HG03280 (cell line): ENCODE measurements at regions not wholly inside any gene's neighbourhood (a gene's known extent, or its start where the extent isn't known, plus 50 kb on each side); places are given as distances from the start of the nearest gene placed in this dataset.

Experiments
- ATAC-seq: cut with Tn5 transposase; IDR thresholded peaks from one replicate; pipeline ENCODE4 v1.9.1; 2021; ENCODE audit warnings: mild to moderate bottlenecking, moderate library complexity; ENCODE audit not compliant: unreplicated experiment

DNA sequence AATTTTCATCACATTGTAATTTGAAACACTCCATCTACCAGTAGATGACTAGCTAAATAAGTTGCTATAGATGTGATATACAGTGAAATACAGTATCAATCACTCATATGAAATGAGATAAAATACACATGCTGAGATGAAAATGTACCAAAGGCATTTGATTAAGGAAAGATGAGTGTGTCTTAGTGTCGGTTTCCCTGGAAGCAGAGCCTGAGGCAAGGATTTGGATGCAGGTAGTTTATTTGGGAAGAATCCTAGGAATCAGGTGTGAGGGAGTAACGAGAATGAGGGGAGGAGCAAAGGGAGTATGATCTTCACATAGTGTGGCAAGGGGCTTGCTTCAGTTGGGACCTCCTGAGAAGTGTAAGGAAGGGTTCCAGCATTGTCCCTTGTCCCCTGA lies 188.2 kb upstream of the CTBP2 start:
- ATAC-seq = no peak

DNA sequence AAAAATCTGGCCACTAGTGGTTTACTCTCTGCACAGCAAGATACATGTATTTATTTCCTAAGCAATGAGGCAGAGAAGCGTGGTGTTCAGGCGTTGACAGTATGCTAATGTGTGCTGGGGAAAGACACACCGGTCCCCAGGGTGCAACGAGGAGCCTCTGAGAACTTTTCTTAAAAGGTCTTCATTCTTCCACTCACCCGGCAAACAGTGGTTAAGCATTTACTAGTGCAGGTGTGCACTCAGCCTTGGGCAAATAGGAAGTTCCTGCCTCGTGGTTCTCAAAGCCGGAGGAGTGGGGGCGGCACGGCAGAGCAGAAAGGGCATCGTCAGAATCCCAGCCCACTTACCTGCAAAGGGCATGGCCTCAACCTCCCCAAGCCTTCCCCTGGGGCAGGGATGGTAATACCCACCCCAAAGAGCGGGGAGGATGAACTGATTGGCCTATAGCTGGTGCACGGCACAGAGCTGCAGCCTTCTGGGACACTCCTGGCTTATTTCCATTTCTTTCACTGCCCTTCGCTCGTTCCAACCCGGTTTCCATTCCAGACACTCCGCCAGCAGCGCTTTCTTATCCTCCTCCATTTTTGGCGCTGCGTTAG lies 184.3 kb upstream of the CTBP2 start:
- ATAC-seq = no peak

DNA sequence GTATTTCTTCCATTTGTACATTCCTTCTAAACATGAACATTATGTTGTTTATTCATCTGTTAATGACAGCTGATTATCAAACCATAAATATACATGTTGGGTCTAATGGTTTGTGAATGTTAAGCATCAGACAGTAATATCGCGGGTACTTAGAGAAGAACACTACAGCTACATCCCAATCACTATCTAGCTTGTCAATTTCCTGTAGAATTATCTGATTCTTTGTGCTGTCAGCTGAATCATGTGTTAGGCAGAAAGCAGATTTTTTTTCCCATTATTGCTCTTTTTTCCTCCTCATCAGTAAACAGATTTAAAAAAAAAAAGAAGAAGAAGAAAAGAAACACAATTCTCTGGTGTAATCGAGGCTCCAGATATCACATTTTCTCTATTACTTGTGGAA lies 183.6 kb upstream of the CTBP2 start:
- no peak for ATAC-seq

DNA sequence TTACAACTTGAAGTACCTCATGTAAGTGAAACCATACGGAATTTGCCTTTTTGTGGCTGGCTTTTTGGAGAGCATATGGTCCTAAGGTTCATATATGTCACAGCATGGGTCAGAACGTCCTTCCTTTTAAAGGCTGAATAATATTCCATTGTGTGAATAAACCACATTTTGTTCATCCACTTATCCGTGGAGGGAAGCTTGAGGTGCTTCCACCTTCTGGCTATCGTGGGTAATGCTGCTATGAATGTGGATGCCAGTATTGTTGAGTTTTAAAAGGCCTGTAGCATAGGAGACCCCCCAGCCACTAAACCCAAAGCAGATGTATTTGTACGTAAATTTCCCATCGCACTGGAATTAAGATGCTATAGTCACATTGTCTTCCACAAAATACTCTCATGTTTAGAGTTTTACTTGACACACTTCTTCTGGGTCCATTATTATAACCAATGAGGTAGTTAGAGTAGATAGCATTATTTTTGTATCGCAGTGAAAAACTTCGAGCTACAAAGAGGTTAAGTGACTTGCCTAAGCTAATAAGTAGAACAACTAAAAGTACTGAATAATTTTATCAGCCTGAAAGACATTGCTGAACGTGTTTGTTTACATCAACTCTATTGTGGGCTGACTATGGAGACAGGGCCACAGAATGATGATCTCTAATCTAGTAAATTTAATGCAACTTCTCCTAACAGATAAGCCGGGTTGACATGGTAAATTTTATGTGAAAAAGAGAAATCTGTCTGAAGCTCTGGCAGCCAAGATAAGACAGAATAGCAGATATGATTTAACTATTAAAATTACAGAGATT lies 183.0 kb upstream of the CTBP2 start:
- no peak for ATAC-seq

DNA sequence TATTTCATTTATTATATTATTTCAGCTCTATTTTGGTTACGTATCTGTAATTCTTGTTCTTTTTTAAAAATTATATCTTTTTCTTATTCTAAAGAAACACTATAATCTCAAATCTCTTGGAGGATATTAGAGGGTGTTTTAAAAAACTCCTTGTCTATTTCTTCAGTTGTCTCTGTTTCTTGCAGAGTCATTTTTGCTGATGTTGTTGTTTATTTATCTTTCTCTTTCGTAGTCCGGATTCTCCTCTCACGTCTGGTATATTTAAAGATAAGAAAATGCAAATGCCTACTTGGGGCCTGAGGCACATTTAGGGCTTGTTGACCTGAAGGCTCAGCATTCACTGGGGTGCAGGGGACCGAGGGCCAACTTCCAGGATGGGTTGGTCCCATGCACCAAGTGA lies 181.2 kb upstream of the CTBP2 start:
- no peak for ATAC-seq

DNA sequence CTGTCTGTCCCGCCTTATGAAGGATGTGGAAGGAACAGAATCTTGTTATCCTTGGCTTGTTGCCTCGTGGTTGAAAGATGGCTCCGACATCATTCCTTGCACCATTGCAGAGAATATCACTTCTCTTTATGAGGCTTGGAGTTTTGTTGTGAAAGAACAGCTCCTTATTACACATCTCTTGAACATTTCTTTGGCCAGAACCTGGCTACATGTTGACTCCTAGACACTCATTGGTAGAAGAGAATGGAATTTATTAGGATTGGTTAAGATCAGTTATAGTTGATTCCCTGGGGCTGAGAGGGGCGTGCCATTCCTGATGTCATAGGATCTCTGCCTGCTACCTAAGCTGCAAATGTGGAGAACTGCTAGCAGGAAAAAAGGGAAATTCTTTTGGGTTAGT lies 180.5 kb upstream of the CTBP2 start:
- ATAC-seq = no peak

DNA sequence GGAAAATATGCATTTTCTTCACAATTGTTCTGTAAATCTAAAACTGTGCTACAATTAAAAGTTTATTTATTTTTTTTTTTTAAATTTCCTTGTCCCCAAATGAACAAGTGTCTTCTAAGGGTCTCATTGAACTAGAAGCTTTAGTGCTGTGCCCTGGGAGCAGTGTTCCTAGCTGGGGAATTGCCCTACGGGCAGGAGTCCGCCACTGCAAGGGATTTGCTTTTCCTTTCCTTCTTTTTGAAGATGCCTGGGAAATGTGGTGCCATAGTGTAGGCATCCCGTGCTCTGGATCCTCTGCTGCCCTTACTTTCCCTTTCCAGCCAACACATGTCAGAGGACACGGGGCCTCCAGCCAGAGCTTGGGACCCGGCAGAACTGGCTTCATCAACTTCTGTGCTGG lies 177.1 kb upstream of the CTBP2 start:
- ATAC-seq = no peak

DNA sequence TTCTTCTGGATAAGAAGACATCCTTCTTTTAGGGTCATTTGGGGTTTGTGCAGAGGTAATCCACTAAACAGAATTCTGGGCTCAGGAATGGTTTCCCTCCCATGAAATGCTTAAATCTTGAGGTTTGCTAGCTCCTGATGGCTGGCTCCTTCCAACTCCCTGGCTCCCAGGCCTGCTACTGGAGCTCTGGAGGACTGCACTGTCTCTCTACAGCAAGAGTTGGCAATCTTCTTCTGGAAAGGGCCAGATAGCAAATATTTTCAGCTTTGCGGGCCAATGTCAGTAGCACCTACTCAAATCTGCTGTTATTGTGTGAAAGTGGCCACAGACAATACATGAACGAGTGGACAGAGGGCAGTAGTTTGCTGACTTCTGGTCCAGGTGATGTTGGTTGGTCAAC lies 174.2 kb upstream of the CTBP2 start:
- ATAC-seq = no peak

DNA sequence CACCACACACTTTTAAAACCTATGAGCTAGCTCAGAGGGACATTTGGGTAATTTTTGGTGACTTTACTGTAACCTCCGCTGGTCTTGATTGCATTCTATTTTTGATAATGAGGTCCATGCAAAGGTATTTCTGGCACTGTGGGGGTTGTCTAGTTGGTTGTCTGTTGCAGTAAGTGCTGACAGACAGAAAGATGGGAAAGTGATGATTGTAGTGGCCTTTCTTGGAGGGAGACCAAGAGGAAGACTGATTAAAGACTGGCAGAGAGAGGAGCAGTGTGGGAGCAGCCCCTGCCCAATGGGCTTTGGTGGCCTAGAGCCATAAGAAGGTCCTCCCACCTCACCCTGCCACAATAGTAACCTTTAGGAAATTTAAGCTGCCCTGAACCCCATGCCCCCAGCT lies 173.4 kb upstream of the CTBP2 start:
- no peak for ATAC-seq

DNA sequence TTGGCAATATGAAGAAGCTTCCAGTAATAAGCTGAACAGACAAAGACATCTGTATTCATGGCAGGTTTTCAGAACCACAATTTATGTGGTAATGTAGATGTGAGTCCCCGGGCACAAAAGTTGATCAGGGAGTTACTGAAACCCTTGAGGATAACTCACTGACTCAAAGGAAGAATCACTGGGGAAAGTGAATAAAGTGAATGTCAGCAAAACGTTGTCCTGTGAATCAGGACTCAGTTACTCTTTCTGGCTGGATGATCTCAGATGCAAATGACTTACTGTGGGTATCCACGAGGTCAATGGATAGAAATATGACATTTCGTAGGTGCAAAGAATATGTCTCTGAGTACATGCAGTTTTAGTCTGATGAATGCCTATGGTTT lies 172.8 kb upstream of the CTBP2 start:
- no peak for ATAC-seq

DNA sequence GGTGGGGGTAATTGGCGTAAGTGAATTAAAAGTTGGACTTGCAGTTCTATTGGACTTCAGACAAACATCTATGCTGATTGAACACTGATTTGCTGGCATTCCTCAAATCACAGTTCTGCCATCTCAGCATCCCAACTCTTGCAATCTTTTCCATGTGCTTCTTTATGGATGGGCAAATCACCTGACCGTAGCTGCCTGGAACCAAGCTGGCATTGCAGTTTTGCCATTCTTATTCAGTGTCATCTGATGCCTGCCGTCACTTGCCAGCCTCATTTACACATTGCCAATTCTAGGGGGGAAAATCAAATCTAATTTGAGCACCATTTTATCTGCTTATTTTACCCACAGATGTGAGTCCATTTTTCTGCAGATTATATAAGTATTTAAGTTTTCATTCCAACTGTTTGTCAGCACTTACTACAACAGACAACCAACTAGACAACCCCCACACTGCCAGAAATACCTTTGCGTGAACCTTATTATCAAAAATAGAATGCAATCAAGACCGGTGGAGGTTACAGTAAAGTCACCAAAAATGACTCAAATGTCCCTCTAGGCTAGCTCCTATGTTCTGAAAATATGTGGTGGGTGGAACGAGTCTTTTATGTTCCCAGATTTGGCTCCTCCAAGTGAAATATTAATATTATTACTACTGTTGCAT lies 172.3 kb upstream of the CTBP2 start:
- ATAC-seq = no peak

DNA sequence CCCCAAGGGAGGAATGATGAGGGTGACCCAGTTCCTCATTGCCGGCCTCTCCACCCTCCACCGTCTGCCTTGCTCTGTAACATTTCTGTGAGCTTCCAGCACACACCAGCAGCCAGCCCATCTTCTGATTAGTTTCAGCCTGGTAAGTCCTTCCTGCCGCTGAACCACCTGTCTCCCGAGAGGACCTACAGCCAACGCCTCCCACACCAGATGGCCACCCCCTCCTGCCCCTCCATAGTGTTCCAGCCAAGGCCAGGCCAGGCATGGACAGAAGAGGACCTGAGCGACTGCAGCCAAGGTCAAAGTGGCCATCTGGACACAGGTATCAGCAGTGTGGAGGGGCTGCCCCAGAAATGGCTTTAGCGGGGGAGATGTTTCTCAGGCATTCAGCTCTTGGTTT lies 170.7 kb upstream of the CTBP2 start:
- no peak for ATAC-seq

DNA sequence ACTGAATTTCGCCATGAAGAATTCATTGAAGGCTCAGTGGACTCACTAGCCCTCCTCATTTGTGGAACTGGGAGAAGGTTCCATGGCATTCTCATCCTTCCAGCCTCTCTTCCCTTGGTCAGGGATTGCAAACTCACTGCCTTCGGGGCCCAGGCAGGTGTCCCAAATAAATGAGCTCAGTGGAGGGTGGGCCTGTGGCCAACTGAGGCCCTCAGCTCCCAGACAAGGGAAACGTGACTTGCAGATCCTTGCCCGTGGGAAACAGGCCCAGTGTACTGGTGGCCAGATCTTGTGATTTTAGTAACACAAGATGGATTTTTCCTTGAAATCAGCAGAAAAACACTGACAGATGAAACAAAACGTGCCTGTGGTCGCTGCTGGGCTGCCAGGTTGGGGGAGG lies 168.7 kb upstream of the CTBP2 start:
- no peak for ATAC-seq

DNA sequence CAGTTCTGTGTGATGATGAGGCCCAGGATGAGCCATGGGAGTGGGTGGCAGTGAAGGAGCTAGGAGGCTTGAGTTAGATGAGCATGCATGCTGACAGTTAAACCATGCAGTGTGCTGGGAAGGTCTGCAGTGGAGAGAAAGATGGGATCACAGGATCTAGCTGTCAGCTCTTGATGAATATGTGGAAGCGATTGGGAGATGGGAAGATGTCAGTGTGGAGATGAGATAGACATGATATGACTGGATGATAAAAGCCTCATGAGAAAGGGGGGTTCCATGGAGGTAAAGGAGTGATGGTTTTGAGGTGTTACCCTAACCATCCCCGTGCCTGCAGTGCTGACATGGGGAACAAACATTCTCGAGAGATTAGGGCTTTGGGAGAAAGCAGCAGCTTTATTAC lies 165.0 kb upstream of the CTBP2 start:
- ATAC-seq = no peak

DNA sequence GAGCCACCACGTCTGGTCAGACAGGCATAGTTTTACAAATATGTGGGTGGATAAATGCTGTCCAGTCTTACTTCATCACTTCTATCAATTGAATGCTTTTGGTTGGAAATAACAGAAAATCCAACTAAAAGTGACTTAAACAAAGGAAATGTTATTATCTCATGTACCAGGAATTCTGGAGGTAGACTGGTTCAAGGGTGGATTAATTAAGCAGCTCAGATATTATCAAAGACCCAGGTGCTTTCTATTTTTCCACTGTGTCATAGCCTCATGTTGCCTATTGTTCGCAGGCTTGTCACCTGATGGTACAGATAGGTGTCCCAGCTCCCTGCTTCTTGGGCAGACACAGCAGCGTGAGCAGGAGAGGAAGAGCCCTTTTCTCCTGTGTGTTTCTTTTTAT lies 156.1 kb upstream of the CTBP2 start:
- no peak for ATAC-seq

DNA sequence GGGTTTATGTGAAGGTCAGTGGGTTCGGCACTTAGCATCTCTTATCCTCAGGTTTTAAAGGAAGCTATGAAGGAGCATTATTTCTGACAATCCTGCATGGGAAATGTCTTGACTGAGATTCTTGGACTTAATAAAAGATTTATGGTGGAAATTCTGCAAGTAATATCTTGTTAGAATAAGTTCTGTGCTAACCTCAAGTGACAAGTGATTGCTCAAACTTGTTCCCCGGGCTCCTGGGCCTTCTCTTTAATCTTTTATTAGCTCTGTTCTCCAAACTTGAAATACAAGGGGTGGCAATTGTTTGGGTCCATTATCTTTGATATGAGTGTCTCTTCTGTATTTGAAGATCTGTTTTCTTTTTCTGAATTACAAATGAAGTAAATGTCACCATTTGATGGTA lies 140.6 kb upstream of the CTBP2 start:
- no peak for ATAC-seq

DNA sequence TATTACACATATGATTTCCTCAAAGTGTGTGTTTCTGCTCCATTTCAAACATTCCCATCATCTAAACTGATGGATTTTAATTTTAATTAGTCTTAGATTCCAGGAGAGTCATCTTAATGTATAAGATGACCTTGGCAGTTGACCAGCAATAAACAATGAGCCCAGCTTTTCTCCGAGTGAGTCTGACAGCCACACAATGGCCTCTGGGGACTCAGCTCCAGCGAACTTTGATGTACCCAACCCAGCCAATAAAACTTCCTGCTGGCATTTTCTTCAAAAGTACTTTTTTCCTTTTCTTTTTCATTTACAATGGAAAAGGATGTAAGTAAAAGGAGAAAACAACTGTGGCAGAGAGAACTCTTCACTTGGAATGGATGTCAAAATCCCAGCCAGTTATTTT lies 139.1 kb upstream of the CTBP2 start:
- ATAC-seq = no peak

DNA sequence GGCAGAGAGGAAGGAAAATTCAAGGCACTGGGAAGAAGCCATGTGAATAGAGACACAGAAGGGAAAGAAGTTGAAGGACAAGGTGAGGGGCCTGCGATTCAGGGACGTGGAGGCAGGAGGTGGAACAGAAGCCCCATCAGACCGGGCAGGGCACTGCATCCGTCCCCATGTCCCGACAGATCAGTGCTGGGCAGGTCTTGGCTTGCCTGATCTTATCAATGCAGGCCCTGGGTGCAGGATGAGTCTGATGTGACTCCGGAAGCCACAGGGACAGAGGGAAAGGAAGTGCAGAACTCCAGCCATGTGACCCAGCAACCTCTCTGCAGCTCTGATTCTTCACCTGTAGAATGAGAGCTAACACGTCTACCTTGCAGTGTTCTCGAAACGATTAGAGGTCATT lies 136.2 kb upstream of the CTBP2 start:
- ATAC-seq = no peak

DNA sequence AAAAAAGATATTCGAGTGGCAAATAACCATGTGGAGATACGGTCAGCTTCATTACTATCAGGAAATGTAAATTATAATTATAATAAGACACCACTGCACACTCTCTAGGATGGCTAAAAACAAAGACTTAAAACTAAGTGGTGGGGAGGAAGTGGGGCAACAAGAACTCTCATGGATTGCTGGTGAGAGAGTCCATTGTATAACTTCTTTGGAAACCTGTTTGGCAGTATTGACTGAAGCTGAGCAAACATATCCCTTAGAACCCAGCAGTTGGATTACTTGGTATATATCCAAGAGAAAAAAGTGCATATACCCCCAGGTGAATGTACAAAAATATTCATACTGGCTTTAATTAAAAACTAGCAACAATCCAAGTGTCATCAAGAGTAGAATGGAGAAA lies 133.7 kb upstream of the CTBP2 start:
- no peak for ATAC-seq

DNA sequence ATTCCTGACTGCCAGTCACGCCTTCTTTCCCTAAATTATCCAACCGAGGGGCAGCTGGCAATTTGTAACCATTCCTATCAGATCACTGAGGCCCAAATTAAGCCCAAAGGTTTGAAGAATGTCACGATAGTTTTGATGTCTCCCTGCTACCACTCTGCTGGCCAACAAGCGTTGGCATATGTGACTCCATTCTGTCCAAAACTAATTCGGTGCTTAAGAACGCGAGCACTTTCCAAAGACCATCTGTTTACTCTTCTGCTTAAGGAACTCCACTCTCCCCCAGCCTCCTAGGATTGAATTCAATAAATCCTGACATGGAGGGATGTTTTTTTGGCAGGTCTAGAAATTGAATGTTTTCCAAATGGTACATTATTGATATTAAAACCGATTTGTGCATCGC lies 131.5 kb upstream of the CTBP2 start:
- no peak for ATAC-seq

DNA sequence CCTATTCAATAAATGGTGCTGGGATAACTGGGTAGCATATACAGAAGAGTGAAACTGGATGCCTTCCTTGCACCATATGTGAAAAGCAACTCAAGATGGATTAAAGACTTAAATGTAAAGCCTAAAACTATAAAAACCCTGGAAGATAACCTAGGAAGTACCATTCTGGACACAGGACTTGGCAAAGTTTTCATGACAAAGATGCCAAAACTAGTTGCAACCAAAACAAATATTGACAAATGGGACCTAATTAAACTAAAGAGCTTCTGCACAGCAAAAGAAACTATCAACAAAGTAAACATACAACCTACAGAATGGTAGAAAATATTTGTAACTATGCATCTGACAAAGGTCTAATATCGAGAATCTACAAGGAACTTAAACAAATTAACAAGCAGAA lies 129.1 kb upstream of the CTBP2 start:
- ATAC-seq = no peak

DNA sequence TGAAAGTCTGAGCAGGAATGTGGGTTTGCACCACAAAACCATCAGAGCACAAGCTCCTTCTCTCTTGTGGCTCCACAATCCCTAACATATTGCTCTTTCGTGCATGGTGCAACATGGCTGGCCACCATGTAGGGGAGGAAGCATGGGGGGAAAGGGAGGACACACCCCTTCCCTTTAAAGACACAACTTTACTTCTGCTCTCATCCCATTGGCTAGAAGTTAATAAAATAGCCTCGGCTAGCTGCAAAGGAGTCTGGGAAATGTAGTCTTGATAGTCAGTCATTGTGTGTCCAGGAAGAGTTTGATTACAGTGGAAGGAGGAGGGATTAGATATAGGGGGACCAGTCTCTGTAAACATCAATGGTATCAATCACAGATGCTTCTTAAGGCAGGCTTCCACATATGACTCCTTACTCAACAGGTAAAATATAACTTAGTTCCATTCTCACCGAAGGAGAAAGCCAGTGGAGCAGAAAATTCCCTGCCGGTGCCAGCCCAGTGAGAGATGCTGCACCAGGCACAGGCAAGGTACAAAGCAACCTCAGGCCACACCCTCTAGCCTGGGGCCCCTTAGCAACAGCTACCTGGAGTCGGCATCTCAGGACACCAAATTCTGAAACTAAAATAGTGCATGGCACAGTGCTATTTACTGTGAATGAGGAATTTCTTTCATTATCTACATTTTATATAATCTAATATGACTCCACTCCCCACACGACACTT lies 124.7 kb upstream of the CTBP2 start:
- no peak for ATAC-seq
